ELF-1 (cell line): ENCODE measurements at regions not wholly inside any gene's neighbourhood (a gene's known extent, or its start where the extent isn't known, plus 50 kb on each side); places are given as distances from the start of the nearest gene placed in this dataset.
"Not testable (repeated sequence)": the region's sequence is repeated elsewhere in the genome, so short reads cannot be mapped to it uniquely, and the experiment has no call there.

Experiments
- DNase-seq: peaks from one replicate; pipeline ENCODE4 v3.0.0-alpha.2; 2016; ENCODE audit warnings: low read depth, low spot score

DNA sequence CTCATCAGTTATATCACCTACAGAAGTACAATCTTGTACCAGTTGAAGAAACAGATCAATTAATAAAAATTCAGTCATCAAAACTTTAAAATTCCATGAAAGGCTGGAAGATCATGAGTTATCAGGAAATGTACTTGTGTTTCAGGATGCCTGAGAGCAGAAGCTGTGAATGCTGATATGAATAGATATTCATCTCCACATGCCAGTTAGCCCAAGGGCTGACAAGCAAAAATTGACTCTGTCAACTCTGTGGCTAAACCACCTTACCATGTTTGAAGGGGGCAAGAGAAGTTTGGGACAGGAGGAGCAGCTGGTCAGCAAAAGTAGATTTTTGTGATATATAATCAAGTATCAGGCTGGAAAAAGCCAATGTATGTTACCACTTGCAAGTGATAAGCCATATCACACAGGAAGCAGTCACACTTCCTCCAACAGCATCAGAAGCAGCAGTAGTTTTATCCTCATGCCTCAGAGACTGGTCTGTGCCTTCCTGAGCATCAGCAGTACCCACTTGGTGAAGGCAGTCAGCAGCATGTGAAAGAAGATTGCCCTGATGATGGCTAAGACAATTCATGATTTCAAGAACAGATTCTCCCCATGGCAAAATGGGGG, 328.2 kb upstream of the CNTNAP5 start:
- DNase-seq: no peak

DNA sequence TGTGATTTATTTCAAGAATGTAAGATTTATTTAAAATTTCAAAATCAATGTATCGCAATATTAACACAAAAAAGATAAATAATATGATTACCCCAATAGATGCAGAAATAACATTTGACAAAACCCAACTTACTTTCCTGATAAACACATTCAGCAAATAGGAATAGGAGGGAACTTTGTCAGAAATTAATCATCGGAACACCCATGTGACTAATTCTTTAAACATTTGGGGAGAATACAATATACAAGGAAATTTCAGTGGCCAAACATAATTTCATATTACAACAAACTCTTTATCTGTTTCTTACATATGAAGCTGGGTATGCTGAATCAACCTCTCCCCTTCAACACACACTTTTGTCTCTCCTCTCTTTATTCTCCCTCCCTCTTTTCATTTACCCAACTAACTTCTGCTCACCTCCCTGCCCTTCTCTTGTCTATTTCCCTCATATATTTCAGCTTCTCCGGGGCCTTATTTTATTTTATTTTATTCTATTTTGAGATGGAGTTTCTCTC, 309.6 kb upstream of the CNTNAP5 start:
- no peak for DNase-seq

DNA sequence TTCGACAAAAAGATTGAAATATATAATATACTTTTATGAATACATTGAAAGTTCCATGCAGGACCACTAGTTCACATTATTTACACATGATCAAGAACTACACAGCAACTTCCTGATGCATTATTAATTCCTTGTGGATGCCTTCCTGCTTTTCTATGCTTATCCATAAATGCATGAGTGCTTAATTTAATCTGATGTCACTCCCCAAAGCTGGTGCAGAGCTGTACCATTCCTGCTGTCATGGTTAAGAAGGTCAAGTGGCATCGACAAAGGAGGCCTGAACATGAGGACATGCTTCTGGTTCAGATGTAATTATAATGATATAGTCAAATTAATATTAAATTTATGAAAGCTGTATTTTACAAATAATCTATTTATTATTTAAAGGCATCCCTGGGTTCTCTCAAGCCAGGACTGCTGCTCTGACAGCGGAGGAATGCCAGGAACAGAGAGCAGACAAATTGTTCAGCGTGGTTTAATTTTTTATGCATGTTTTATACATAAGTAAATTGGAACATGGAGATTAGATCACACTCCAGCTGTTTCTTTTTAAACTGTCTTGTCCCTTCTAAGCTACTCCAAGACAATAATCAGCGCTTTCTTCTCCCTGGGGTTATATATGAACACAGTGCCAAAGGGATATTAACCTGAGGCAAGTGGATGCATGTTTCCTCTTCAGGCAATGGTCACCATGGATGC, 307.3 kb upstream of the CNTNAP5 start:
- DNase-seq: no peak

DNA sequence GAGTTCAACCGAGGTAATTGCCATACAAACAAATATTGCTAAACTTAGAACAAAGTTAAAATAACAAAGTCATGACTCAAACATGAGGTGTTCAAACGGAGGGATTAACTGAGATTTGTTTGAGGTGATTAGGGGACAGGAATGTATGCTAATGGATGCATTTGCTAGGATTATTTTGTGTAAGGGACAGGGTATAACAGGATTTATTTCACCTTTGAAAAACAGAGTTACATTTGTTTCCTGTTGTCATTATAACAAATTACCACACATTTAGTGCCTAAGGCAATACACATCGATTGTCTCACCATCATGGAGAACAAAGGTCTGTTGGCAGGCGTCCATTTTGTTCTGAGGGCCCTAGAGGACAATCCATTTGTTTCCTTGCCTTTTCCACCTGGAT, 304.3 kb upstream of the CNTNAP5 start:
- DNase-seq: peak; percentile 40

DNA sequence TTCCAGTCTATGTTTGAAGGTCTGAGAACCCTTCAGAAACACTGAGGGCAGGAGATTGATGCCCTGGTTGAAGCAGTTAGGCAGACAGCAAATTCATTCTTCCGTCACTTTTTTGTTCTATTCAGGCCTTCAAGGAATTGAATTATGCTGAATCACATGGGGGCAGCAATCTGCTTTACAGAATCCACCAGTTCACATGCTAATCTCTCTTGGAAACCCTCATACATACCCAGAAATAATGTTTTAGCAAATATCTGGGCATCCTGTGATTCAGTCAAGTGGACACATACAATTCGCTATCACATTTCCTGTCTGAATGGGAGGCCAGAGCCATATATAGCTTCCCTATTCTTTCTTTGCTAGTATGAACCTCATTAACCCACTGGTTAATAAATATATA, 301.4 kb upstream of the CNTNAP5 start:
- DNase-seq: no peak

DNA sequence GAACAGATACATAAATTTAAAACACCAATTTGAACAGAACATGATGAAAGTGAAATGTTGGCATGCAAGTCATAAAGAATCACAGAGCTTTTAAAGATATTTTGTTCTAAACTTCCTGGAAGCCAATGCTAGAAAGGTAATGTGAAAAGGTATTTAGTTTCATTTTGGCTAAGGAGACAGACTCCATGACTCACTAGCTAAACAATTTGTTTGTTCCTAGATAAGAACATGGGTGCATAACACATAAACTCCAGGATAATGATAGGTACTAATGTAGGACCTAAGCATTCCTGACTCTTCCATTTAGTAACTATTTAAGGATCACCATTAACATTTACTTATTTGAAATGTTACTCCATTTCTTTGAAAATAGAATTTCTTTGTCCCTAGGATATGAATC, 292.5 kb upstream of the CNTNAP5 start:
- no peak for DNase-seq

DNA sequence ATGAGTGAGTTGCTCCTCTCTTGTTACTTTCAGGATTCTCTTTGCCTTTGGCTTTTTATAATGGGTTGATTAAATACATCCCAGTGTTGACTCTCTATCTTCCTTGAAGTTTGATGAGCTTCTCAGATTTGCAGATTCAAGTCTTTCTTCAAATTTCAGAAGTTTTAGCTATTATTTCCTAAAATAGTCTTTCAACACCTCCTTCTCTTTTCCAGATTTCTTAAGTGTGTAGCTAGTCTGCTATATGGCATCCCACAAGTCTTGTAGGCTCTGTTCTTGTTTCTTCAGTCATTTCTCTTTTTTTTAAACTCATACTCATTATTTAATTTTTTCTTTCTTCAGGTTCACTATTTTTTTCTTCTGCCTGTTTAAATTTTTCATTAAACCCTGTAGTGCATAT, 287.7 kb upstream of the CNTNAP5 start:
- DNase-seq: no peak

DNA sequence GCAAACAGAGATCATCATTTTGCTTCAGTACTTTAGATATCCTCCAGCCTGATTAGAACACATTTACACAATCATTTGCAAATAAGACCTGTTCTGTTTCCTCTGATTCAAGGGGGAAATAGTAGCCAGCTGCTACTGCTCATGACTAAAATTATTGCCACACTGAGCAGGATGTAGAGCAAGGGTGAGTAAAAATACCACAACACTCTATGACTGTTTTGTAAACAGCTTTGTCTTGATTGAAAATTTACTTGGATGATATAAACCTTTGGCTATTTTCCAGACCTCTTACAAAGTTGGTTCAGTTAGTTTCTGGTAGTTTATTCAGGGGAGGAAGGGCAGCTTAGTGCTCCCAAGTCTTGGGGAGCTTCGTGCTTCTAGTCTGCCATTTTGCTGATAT, 286.4 kb upstream of the CNTNAP5 start:
- DNase-seq: no peak

DNA sequence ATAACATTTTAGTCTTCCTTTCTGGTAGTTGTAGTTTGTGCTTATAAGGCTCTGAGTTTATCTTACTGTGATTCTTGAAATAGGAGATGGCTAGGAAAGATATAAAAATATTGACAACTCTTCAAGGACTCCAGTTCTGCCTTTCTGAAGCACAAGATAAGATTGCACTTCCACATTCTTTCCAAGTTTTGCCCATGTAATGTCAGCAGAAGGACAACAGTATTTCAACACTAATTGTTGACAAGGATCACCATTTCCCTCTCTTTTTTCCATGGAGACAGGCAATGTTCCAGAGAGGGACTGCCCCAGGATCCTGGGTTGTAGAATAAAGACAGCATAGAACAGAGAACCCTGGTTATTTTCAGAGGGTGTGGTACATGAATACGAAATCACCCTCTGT, 279.1 kb upstream of the CNTNAP5 start:
- no peak for DNase-seq

DNA sequence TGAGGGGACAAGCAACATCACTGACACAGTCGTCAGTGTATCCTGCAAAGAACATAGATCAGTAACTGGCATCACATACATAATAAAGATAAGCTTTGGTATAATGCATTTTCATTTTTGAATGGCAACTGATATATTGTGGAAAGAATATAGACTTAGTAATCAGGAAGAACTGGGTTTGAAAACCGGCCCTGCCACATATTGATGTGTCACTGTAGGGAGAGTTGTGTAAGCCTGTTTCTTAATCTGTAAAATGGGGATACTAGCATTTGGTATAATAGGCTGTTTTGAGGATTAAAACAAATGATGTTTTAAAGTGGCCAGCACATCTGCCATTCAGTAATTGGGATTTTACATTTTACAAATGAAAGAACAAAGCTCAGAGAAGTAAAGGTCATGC, 277.8 kb upstream of the CNTNAP5 start:
- DNase-seq: no peak

DNA sequence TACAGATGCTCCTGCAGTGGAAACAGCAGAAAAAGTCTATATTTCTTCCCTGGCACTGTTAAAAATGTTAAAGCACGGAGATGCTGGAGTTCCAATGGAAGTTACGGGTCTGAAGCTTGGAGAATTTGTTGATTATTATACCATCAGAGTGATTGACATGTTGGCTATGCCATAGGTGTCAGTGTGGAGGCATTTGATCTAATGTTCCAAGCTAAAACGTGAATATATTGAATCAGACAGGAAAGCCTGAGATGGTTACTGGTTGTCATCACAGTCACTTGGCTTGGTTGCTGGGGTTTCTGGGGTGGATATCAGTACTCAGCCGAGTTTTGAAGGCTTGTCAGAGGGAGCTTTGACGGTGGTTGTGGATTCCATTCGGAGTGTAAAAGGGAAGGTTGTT, 262.9 kb upstream of the CNTNAP5 start:
- no peak for DNase-seq

DNA sequence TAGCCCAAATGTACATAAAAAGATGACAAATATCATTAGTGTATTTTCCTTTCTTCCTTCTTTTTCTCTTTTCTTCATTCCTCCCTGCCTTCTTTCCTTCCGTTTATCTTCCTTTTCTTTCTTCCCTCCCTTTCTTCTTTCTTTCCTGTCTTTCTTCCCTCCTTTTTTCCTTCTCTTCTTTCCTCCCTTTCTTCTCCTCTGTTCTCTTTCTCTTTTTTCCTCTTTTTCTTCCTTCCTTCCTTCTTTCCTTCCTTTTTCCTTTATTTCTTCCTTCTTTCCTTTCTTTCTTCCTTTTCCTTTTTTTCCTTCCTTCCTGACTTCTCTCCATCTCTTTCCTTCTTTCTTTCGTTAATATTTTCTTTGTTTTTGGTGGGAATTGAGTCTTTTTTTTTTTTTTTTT, 256.9 kb upstream of the CNTNAP5 start:
- DNase-seq: no peak

DNA sequence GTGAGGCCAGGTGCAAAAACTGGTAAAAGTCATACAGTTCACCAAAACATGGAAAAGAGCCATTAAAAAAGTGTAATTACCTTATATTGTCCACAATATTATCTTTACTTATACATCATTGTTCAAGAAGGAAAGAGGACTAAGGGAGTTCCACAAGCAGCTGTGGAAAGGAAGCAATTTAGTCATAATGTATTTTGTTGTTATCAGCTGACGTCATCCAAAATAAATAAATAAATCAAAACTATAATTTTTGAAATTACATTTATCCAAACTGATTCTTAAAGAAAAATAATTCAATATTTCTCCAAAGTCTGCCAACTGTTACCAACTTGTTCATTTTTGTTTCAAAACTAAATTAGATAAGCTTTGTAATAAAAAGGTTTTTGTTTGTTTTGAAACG, 256.1 kb upstream of the CNTNAP5 start:
- no peak for DNase-seq

DNA sequence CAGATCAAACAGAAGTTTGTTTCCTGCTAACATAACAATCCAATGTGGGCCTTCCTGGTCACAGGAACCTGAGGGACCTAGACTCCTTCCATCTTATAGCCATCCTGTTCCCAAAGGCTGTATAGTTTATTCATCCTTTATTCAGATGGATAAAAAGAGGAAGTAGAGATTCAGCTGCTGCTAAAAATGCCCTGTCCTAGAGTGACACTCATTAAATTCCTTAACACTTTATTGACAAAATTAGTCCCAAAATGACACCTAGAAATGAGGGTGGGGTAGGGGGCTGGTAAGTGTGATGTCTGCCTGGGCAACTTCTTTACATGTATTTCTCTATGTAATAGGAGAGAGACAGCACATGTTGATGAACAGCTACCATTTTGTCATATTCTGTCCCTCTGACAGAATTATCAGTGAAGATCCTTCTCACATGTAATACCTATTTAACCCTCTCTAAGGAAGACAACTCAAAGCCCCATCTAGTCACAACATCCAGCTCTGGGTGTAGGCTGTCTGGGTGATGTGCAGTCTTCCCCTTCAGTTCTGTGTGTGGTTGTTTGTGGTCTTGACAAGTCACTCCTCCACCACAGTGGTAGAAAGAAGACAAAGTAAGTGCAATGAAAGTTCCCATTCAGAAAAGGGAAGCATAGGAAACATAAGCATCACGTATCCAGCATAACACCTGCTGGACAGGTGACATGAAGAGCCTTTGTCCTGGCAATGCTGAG, 253.9 kb upstream of the CNTNAP5 start:
- DNase-seq: no peak

DNA sequence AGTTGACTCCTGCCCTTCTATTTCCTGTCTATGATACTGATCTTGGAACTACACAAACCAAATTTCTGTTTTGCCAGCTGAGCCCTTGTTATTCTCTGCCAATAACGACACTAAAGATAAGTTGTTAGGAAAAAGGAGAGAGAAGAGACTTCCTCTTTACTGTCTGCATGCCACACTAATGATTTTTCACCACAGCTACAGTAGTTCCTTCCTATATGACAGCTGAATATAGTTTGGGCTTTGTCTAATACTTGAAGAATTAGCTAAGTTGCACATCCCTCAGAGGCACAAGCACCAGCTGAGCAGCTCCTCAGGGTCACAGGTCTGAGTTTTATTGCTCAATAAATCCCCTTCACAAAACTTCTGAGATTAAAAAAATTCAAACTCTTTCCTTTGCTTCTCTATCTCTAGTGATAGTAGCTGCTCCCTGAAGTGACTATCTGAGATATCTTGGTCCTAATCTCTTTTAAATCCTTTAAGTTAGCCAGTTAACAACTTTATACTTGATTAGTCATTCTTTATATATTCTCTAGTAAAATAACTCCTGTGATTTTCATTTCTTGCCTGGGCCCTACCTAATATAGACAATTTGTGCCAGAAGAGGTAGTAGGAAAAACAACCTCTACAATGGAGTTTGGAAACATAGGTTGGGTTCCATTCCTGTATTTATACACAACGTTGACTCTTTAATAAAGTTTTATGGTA, 253.0 kb upstream of the CNTNAP5 start:
- DNase-seq: no peak

DNA sequence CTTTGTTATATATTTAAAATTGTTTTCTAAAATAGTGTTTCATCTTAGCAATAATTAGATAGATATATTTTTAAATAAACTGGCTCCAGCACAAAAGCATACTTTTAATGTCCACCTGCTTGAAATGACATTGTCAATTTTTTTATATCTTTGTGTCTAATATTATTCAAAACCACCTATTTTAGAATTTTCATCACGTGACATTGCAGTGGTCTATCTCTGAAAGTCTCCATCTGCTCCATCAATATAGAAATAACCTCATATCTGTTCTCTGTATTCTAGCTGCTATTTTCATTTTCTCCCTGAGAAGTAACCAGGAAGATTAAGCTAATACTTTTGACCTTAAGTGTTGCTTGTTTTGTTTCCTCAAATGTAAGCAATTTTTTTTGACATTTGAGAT, 248.0 kb upstream of the CNTNAP5 start:
- DNase-seq: no peak

DNA sequence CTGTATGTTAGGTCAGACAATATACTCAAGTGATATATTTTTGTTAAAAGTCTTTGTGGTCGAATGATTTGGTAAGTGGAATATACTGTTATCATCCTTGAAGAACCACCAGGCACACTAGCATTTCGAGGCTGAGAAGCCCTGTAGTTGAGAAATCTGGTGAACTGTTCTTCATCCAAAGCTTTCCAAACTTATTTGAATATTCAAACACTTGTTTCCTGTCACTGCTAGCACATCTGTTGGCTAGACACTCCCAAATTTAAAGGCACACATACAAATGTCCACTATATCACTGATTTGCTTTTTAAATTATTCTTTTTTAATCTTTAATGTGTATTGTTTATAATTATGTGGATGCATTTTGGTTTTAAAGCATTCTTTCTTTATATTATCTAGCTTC, 241.9 kb upstream of the CNTNAP5 start:
- no peak for DNase-seq

DNA sequence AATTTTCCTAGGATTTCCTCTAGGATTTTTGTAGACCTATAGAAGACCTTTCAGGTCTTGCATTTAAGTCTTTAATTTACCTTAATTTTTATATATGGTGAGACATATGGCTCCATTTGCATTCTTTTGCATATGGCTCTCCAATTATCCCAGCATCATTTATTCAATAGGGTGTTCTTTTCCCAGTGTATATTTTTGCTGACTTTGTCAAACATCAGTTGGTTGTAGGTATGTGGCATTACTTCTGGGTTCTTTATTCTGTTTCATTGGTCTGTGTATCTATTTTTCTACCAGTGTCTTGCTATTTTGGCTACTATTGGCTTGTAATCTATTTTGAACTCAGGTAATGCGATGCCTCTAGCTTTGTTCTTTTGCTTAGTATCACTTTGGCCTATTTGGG, 239.8 kb upstream of the CNTNAP5 start:
- no peak for DNase-seq

DNA sequence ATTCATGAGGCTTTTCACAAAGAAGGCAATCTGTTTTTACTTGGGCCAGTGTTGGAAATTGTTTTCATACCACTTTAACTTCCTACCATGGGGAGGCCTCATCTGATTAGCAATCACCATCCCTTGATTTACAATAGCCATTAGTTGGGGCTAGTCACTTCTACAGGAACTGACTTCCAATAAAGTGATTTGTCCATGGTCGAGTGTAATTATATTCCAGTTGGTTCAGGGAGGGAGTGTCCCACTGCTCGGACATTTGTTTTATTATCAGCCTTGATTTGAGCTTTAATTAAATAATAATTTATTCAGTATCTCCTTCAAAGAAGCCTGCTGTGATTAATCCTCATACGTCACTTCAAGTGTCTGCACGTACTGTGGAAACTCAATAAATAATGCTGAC, 233.9 kb upstream of the CNTNAP5 start:
- DNase-seq: no peak

DNA sequence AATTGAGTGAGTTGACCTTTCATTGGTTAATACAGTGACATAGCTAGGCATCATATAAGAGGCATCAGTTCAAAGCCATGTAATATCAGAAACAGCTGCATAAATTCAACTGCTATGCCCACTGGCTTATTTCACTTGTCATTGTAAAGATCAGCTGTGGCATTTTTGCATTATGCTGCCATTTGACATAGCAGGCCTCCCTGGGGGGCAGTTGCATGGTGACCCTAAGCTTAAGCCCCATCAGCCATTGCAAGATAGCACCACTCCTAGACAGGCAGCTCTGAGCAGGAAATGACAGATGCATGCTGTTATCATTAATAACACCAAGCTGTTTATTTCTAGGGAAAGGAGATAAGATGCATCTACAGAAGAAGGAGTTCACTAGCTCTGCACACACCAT, 233.4 kb upstream of the CNTNAP5 start:
- no peak for DNase-seq

DNA sequence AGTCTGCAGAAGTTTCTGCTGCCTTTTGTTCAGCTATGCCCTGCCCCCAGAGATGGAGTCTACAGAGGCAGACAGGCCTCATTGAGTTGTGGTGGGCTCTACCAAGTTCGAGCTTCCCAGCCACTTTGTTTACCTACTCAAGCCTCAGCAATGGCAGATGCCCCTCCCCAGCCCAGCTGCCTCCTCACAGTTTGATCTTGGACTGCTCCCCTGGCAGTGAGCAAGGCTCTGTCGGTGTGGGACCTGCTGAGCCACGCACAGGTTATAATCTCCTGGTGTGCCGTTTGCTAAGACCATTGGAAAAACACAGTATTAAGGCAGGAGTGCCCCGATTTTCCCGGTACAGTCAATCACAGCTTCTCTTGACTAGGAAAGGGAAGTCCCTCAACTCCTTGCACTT, 221.0 kb upstream of the CNTNAP5 start:
- DNase-seq: not testable (repeated sequence)

DNA sequence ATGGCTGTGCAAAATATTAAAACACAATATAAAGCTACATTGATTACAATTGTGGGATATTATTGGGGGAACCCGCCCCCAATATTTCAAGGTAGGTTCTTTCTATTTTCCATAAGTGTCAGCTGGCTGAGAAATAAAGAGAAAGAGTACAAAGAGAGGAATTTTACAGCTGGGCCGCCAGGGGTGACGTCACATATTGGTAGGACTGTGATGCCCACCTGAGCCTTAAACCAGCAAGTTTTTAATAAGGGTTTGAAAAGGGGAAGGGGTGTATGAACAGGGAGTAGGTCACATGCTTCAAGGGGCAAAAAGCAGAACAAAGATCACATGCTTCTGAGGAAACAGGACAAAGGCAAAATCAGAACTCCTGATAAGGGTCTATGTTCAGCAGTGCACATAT, 219.3 kb upstream of the CNTNAP5 start:
- not testable (repeated sequence) for DNase-seq
